ENCODE measurements at regions not wholly inside any gene's neighbourhood (a gene's known extent, or its start where the extent isn't known, plus 50 kb on each side); places are given as distances from the start of the nearest gene placed in this dataset.

DNA sequence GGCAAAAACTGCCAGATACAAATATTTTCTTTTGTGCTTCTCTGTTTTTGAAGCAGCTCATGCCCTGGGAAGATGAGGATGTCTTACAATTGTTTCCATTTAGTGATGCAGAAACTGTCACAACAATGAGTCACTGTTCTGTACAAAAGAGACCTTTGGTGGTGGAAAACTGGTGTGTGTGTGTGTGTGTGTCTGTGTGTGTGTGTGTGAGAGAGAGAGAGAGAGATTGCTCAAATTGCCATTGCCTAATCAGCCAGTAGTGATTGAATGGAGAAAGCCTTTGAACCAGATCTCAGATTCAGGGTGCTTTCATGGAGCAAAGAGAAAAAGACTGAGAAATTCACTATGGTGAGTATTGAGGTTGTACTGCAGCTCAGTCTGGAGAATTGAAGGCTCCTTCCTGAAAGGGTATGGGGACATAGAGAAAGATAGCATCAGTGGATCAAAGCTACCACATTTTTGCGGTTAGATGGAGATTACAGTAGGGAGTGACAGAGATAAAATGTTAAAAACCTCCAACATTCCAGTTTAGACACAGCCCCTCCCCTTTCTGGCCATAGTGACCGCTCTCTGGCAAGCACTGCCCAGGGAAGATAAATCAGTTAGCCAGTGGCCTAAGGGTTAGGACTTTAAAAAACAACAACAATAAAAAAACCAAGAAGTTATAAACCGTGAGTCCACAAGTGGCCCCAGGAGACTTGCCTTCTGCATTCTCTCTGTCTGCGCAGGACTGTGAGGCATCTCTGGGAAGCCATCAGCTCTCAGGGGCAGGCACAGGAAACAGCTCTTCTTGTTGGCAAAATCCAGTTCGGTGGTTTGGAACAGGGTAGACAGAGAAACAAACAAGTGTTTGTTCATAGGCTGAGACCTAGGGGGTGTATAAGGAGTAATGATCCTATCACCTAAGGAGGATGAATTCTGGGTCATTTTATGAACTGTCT lies 406.5 kb downstream of the DUSP10 start (continued):
- TF ChIP-seq FOXM1 (IDR thresholded peaks at IDR 0.05; ENCODE audit: low read depth) (peak; percentile 75), POLR2AphosphoS5 (IDR thresholded peaks at IDR 0.05; ENCODE audit: low read depth, low read length) (peak; percentile 71; the same call in 1 of the 2 replicates), TCF12 (IDR thresholded peaks at IDR 0.05) (peak; percentile 94), SMC3 (IDR thresholded peaks at IDR 0.05; ENCODE audit: low read depth, low read length) (no peak)
- TF ChIP-seq, protein P1, sequence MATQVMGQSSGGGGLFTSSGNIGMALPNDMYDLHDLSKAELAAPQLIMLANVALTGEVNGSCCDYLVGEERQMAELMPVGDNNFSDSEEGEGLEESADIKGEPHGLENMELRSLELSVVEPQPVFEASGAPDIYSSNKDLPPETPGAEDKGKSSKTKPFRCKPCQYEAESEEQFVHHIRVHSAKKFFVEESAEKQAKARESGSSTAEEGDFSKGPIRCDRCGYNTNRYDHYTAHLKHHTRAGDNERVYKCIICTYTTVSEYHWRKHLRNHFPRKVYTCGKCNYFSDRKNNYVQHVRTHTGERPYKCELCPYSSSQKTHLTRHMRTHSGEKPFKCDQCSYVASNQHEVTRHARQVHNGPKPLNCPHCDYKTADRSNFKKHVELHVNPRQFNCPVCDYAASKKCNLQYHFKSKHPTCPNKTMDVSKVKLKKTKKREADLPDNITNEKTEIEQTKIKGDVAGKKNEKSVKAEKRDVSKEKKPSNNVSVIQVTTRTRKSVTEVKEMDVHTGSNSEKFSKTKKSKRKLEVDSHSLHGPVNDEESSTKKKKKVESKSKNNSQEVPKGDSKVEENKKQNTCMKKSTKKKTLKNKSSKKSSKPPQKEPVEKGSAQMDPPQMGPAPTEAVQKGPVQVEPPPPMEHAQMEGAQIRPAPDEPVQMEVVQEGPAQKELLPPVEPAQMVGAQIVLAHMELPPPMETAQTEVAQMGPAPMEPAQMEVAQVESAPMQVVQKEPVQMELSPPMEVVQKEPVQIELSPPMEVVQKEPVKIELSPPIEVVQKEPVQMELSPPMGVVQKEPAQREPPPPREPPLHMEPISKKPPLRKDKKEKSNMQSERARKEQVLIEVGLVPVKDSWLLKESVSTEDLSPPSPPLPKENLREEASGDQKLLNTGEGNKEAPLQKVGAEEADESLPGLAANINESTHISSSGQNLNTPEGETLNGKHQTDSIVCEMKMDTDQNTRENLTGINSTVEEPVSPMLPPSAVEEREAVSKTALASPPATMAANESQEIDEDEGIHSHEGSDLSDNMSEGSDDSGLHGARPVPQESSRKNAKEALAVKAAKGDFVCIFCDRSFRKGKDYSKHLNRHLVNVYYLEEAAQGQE (IDR thresholded peaks at IDR 0.05; ENCODE audit: low read depth, low read length), result no peak
- TF ChIP-seq, protein P2, sequence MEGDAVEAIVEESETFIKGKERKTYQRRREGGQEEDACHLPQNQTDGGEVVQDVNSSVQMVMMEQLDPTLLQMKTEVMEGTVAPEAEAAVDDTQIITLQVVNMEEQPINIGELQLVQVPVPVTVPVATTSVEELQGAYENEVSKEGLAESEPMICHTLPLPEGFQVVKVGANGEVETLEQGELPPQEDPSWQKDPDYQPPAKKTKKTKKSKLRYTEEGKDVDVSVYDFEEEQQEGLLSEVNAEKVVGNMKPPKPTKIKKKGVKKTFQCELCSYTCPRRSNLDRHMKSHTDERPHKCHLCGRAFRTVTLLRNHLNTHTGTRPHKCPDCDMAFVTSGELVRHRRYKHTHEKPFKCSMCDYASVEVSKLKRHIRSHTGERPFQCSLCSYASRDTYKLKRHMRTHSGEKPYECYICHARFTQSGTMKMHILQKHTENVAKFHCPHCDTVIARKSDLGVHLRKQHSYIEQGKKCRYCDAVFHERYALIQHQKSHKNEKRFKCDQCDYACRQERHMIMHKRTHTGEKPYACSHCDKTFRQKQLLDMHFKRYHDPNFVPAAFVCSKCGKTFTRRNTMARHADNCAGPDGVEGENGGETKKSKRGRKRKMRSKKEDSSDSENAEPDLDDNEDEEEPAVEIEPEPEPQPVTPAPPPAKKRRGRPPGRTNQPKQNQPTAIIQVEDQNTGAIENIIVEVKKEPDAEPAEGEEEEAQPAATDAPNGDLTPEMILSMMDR (IDR thresholded peaks at IDR 0.05), result no peak

DNA sequence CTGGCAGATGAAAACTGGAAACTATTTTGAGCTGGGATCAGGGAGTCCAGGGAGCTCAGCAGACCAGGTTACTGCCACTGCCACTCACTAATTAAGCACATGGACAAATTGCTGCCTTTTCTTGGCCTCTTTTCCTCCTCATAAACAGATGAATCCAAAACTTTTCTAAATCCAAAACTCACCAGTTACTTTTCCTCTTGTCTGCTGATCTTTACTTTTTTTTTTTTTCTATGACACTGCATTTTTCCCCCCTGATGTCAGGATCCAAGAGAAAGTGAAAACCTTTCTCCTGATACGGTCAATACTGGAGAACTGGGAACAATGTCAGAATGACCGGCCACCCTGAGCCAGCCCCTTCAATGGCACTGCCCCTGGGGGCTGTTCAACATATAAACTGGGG lies 405.8 kb downstream of the DUSP10 start:
- Histone ChIP-seq H3K4me1 (ENCODE audit: control insufficient read depth in 1 of 2, insufficient read depth in 2 of 2, low read depth in 1 of 2, low read length in 1 of 2) (peaks cover 19 to 20% of the 10 kb centered on the region in 2 experiments), H2AFZ (ENCODE audit: low read depth) (peak overlapping the region; percentile 50), H3K27me3 (ENCODE audit: insufficient read depth) (no peaks in the 10 kb centered on the region), H3K4me3 (ENCODE audit: low read depth in 2 of 2, low read length in 1 of 2) (no peak overlapping the region; a peak in 2 of 4 replicates), H3K9ac (peak overlapping the region; percentile 42), H3K9me3 (peaks cover 14% of the 10 kb centered on the region), H4K20me1 (ENCODE audit: insufficient read depth) (no peaks in the 10 kb centered on the region), H3K4me2 (peak overlapping the region; percentile 53), H3K9me2 (no peaks in the 10 kb centered on the region), H3K27ac (ENCODE audit: low read depth in 2 of 2, low read length in 1 of 2) (peak overlapping the region; percentile 85 to 89), H3K36me3 (replicated peaks in 1 of 2; ENCODE audit: control insufficient read depth in 1 of 2, insufficient read depth in 2 of 2, low read length in 1 of 2) (peaks cover 0 to 5% of the 10 kb centered on the region in 2 experiments), H3K79me2 (ENCODE audit: insufficient read depth) (no peaks in the 10 kb centered on the region), H3F3A (replicated peaks; ENCODE audit: insufficient read depth) (peaks cover 5% of the 10 kb centered on the region)
- TF ChIP-seq SIN3A (IDR thresholded peaks at IDR 0.05; ENCODE audit: borderline replicate concordance, low read depth, low read length) (no peak), FOXJ3 (CRISPR knock-in tag; IDR thresholded peaks at IDR 0.05) (no peak), FOSL2 (IDR thresholded peaks at IDR 0.05; ENCODE audit: borderline replicate concordance, low read depth) (peak; percentile 36; the same call in 1 of the 2 replicates), EP300 (IDR thresholded peaks at IDR 0.05; ENCODE audit: borderline replicate concordance in 1 of 2, low read depth in 1 of 2, low read length in 1 of 2) (no peak), TCF12 (IDR thresholded peaks at IDR 0.05) (peak; percentile 26; the same call in 1 of the 2 replicates), FOXM1 (IDR thresholded peaks at IDR 0.05; ENCODE audit: low read depth) (no peak), JUND (IDR thresholded peaks at IDR 0.05) (peak; percentile 10; the same call in 1 of the 2 replicates), POLR2AphosphoS5 (IDR thresholded peaks at IDR 0.05; ENCODE audit: low read depth, low read length) (no peak)
- TF ChIP-seq, protein P3, sequence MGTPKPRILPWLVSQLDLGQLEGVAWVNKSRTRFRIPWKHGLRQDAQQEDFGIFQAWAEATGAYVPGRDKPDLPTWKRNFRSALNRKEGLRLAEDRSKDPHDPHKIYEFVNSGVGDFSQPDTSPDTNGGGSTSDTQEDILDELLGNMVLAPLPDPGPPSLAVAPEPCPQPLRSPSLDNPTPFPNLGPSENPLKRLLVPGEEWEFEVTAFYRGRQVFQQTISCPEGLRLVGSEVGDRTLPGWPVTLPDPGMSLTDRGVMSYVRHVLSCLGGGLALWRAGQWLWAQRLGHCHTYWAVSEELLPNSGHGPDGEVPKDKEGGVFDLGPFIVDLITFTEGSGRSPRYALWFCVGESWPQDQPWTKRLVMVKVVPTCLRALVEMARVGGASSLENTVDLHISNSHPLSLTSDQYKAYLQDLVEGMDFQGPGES (IDR thresholded peaks at IDR 0.05; ENCODE audit: low read depth, low read length), result no peak
- WGBS (ENCODE audit: low lambda C conversion rate), result 51% methylated on average over 2 of the region's 2 CpGs
- ChIA-PET CTCF (interaction anchor here (0.6 to 1.1 kb wide), 2 partner anchors 462 to 1660 kb away, joined by 3 read pairs; no protein-coding TSS in a partner anchor), POLR2A (no interaction called here)
- DNase-seq, result no peak
